A549 (cell line): ENCODE measurements at regions not wholly inside any gene's neighbourhood (a gene's known extent, or its start where the extent isn't known, plus 50 kb on each side); places are given as distances from the start of the nearest gene placed in this dataset.

Experiments used
- ATAC-seq, 2 experiments: fragments of 200-7000 bp in 1 of 2; fragments of >200 bp in 1 of 2; cut with Nextera tagmentation in 1 of 2; cut with Tn5 transposase in 1 of 2; 3 replicates each; pipeline versions ENCODE4 v1.8.0 to v1.9.1; 2018 to 2020; ENCODE audit warnings: mild to moderate bottlenecking in 1 of 2, moderate library complexity in 1 of 2
- CTCF ChIA-PET: fragments of 300-600 bp; sonication (Branson Sonifier 250); formaldehyde crosslinking; extraction: SDS; loops from one replicate; lab custom pipeline; 2021; ENCODE audit warnings: antibody characterized with exemption, inconsistent platforms; lab: Yijun Ruan, JAX
- POLR2A ChIA-PET: fragments of 350-600 bp; formaldehyde crosslinking; extraction: SDS; loops from one replicate; lab custom pipeline; 2021; ENCODE audit warnings: antibody characterized with exemption, inconsistent platforms; lab: Yijun Ruan, JAX
- DNase-seq, 2 experiments: peaks; one replicate each; pipeline versions ENCODE4 v3.0.0 to v3.0.0-alpha.2; 2011 to 2016; ENCODE audit warnings: low read depth in 1 of 2, low spot score in 1 of 2
- FAIRE-seq: peaks from 2 replicates; lab custom pipeline; 2011; peaks lifted over from hg19 to GRCh38; lab: Jason Lieb, UNC
- H3K27ac ChIP-seq, 2 experiments: fragments of >200 bp; sonication (Bioruptor Twin); formaldehyde crosslinking; 3 replicates each; pipeline ENCODE4 v1.5.1; 2016 to 2017
- H3K4me1 ChIP-seq: fragments of >200 bp; sonication (Bioruptor Twin); formaldehyde crosslinking; 3 replicates; pipeline ENCODE4 v1.6.1; 2016
- H3K4me2 ChIP-seq: fragments of >200 bp; sonication (Bioruptor Twin); formaldehyde crosslinking; 3 replicates; pipeline ENCODE4 v1.6.1; 2016
- H3K4me3 ChIP-seq: fragments of >200 bp; sonication (Bioruptor Twin); formaldehyde crosslinking; 3 replicates; pipeline ENCODE4 v1.5.1; 2016
- H3K9me3 ChIP-seq: fragments of >200 bp; sonication (Bioruptor Twin); formaldehyde crosslinking; 3 replicates; pipeline ENCODE4 v1.6.1; 2016
- CBX2 ChIP-seq: fragments of 200-600 bp; sonication (generic); IDR thresholded peaks from 2 replicates; pipeline ENCODE4 v1.6.1; 2016; ENCODE audit warnings: low read depth, mild to moderate bottlenecking, borderline replicate concordance
- CEBPB ChIP-seq, 2 experiments: fragments of >200 bp in 1 of 2; sonication (Bioruptor Twin) in 1 of 2; formaldehyde crosslinking in 1 of 2; IDR thresholded peaks; 2 replicates each; pipeline ENCODE4 v1.6.1; 2012 to 2016
- CHD2 ChIP-seq: fragments of 150-350 bp; IDR thresholded peaks from 2 replicates; pipeline ENCODE4 v1.6.1; 2014; ENCODE audit warnings: low read length; ENCODE audit not compliant: partially characterized antibody
- ESRRA ChIP-seq: fragments of 150-350 bp; IDR thresholded peaks from 2 replicates; pipeline ENCODE4 v1.6.1; 2014; ENCODE audit warnings: mild to moderate bottlenecking, low read length, borderline replicate concordance
- FOSB ChIP-seq: fragments of 250-450 bp; sonication (Bioruptor Pico); IDR thresholded peaks from 2 replicates; pipeline ENCODE4 v1.5.0; 2020; ENCODE audit warnings: mild to moderate bottlenecking, moderate library complexity
- HEYL ChIP-seq: fragments of 250-450 bp; sonication (Bioruptor Pico); IDR thresholded peaks from 2 replicates; pipeline ENCODE4 v1.8.0; 2021; ENCODE audit warnings: mild to moderate bottlenecking, moderate library complexity
- JUNB ChIP-seq: fragments of >200 bp; sonication (Bioruptor Twin); formaldehyde crosslinking; IDR thresholded peaks from 2 replicates; pipeline ENCODE4 v1.6.1; 2016
- KDM5A ChIP-seq: fragments of 200-600 bp; sonication (generic); IDR thresholded peaks from 2 replicates; pipeline ENCODE4 v1.6.1; 2016; ENCODE audit warnings: antibody characterized with exemption, mild to moderate bottlenecking
- NR3C1 ChIP-seq: fragments of >200 bp; sonication (Bioruptor Twin); formaldehyde crosslinking; IDR thresholded peaks from 3 replicates; pipeline ENCODE4 v1.6.1; 2017
- PHF8 ChIP-seq: fragments of 200-600 bp; sonication (generic); IDR thresholded peaks from 2 replicates; pipeline ENCODE4 v1.6.1; 2016; ENCODE audit warnings: low read depth, mild to moderate bottlenecking, antibody characterized with exemption, moderate library complexity, borderline replicate concordance
- POLR2A ChIP-seq: IDR thresholded peaks from 2 replicates; pipeline ENCODE4 v1.6.1; 2012; ENCODE audit warnings: mild to moderate bottlenecking, low read length
- POLR2AphosphoS2 ChIP-seq: conservative IDR thresholded peaks from 2 replicates; pipeline ENCODE4 v1.6.1; 2012; ENCODE audit warnings: low read length, improper control_type of control experiment, inconsistent platforms
- RCOR1 ChIP-seq: fragments of 150-350 bp; IDR thresholded peaks from 2 replicates; pipeline ENCODE4 v1.6.1; 2014; ENCODE audit warnings: antibody characterized with exemption, low read length, low read depth
- SMC3 ChIP-seq: fragments of >200 bp; sonication (Bioruptor Twin); formaldehyde crosslinking; IDR thresholded peaks from 3 replicates; pipeline ENCODE4 v1.6.1; 2018; ENCODE audit warnings: inconsistent platforms
- TP53 ChIP-seq: fragments of 250-450 bp; sonication (Bioruptor Pico); IDR thresholded peaks from 2 replicates; pipeline ENCODE4 v1.5.0; 2021; ENCODE audit warnings: mild to moderate bottlenecking, moderate library complexity
- ZFP36 ChIP-seq: fragments of 450-650 bp; IDR thresholded peaks from 2 replicates; pipeline ENCODE4 v1.6.1; 2014; ENCODE audit warnings: borderline replicate concordance; ENCODE audit not compliant: partially characterized antibody
- ZSCAN20 ChIP-seq: fragments of 250-450 bp; sonication (Bioruptor Pico); IDR thresholded peaks from 2 replicates; pipeline ENCODE4 v1.8.0; 2022; ENCODE audit warnings: mild to moderate bottlenecking, moderate library complexity
- WGBS: methylation state at CpG from one replicate; pipeline ENCODE4 v1.1.6; 2017; ENCODE audit errors: missing lambda C conversion rate; 5-methylcytosine and 5-hydroxymethylcytosine counted together
- TF ChIP-seq, protein P1 (sequence below): fragments of >200 bp; sonication (Bioruptor Twin); formaldehyde crosslinking; IDR thresholded peaks from 3 replicates; pipeline ENCODE4 v1.6.1; 2016
- TF ChIP-seq, protein P2 (sequence below): fragments of 250-450 bp; sonication (Bioruptor Pico); IDR thresholded peaks from 2 replicates; pipeline ENCODE4 v1.5.0; 2021; ENCODE audit warnings: mild to moderate bottlenecking, moderate library complexity, borderline replicate concordance
- TF ChIP-seq, protein P3 (sequence below): IDR thresholded peaks from 2 replicates; pipeline ENCODE4 v1.6.1; 2012; ENCODE audit warnings: low read depth, borderline replicate concordance
- TF ChIP-seq, protein P4 (sequence below): fragments of 200-600 bp; sonication (generic); IDR thresholded peaks from 2 replicates; pipeline ENCODE4 v1.6.1; 2016; ENCODE audit warnings: antibody characterized with exemption, mild to moderate bottlenecking, moderate library complexity
- TF ChIP-seq, protein P5 (sequence below): IDR thresholded peaks from 2 replicates; pipeline ENCODE4 v1.6.1; 2012

DNA sequence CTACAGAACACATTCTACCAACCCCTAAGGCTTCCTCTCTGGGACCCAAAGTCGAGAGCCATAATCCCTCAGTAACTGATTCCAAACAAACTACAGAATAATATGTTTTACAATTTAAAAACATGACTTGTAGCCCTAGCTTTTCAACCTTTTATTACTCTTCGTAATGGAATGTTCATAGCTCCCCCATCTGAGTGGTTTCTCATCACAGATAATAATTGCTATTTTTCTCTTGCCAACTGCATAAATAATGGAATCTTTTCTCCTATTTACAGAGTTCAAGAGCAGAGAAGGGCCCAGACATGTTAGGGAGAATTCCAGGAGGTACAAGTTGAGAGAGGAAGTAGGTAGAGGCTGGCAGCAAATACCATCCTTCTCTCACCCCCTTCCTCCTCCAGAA is 59.9 kb upstream of the CERS6 start:
- POLR2A ChIA-PET, result no interaction called here
- H3K27ac ChIP-seq, result no peak overlapping the region
- 31% methylated on average over 2 of the region's 2 CpGs for WGBS
- no peak overlapping the region for H3K4me3 ChIP-seq
- ATAC-seq, result no peak
- no peak overlapping the region for H3K4me2 ChIP-seq
- no peaks in the 10 kb centered on the region for H3K9me3 ChIP-seq
- CTCF ChIA-PET, result no interaction called here
- FAIRE-seq, result no peak
- H3K4me1 ChIP-seq, result no peaks in the 10 kb centered on the region
- DNase-seq, result no peak
- TF ChIP-seq CBX2 (no peak), NR3C1 (no peak), JUNB (no peak), RCOR1 (no peak), TP53 (no peak), FOSB (no peak), ZSCAN20 (CRISPR knock-in tag) (no peak)
- TF ChIP-seq, protein P1, sequence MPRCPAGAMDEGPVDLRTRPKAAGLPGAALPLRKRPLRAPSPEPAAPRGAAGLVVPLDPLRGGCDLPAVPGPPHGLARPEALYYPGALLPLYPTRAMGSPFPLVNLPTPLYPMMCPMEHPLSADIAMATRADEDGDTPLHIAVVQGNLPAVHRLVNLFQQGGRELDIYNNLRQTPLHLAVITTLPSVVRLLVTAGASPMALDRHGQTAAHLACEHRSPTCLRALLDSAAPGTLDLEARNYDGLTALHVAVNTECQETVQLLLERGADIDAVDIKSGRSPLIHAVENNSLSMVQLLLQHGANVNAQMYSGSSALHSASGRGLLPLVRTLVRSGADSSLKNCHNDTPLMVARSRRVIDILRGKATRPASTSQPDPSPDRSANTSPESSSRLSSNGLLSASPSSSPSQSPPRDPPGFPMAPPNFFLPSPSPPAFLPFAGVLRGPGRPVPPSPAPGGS, result no peak

DNA sequence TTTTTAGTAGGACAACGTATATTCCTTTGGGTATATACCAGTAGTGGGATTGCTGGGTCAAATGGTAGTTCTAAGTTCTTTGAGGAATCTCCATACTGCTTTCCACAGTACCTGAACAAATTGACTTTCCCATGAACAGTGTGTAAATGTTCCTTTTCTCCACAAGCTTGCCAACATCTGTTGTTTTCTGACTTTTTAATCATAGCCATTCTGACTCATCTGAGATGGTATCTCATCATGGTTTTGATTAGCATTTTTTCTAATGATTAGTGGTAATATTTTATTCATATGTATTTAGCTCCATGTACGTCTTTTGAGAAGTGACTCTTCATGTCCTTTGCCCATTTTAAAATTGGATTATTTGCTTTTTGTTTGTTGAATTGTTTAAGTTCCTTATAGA is 58.4 kb upstream of the CERS6 start:
- H3K4me3 ChIP-seq, result no peak overlapping the region
- H3K9me3 ChIP-seq, result no peaks in the 10 kb centered on the region
- no peak for FAIRE-seq
- TF ChIP-seq CHD2, result no peak
- TF ChIP-seq CEBPB (IDR thresholded peaks at IDR 0.05), result no peak
- TF ChIP-seq SMC3, result no peak
- TF ChIP-seq, protein P2, sequence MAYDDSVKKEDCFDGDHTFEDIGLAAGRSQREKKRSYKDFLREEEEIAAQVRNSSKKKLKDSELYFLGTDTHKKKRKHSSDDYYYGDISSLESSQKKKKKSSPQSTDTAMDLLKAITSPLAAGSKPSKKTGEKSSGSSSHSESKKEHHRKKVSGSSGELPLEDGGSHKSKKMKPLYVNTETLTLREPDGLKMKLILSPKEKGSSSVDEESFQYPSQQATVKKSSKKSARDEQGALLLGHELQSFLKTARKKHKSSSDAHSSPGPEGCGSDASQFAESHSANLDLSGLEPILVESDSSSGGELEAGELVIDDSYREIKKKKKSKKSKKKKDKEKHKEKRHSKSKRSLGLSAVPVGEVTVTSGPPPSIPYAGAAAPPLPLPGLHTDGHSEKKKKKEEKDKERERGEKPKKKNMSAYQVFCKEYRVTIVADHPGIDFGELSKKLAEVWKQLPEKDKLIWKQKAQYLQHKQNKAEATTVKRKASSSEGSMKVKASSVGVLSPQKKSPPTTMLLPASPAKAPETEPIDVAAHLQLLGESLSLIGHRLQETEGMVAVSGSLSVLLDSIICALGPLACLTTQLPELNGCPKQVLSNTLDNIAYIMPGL (CRISPR knock-in tag), result no peak
- no peak for TF ChIP-seq POLR2A
- TF ChIP-seq, protein P3, sequence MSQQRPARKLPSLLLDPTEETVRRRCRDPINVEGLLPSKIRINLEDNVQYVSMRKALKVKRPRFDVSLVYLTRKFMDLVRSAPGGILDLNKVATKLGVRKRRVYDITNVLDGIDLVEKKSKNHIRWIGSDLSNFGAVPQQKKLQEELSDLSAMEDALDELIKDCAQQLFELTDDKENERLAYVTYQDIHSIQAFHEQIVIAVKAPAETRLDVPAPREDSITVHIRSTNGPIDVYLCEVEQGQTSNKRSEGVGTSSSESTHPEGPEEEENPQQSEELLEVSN, result no peak
- no peak for TF ChIP-seq PHF8
- no peak for TF ChIP-seq ZFP36
- TF ChIP-seq KDM5A, result no peak
- no peak for TF ChIP-seq POLR2AphosphoS2
- TF ChIP-seq, protein P4, sequence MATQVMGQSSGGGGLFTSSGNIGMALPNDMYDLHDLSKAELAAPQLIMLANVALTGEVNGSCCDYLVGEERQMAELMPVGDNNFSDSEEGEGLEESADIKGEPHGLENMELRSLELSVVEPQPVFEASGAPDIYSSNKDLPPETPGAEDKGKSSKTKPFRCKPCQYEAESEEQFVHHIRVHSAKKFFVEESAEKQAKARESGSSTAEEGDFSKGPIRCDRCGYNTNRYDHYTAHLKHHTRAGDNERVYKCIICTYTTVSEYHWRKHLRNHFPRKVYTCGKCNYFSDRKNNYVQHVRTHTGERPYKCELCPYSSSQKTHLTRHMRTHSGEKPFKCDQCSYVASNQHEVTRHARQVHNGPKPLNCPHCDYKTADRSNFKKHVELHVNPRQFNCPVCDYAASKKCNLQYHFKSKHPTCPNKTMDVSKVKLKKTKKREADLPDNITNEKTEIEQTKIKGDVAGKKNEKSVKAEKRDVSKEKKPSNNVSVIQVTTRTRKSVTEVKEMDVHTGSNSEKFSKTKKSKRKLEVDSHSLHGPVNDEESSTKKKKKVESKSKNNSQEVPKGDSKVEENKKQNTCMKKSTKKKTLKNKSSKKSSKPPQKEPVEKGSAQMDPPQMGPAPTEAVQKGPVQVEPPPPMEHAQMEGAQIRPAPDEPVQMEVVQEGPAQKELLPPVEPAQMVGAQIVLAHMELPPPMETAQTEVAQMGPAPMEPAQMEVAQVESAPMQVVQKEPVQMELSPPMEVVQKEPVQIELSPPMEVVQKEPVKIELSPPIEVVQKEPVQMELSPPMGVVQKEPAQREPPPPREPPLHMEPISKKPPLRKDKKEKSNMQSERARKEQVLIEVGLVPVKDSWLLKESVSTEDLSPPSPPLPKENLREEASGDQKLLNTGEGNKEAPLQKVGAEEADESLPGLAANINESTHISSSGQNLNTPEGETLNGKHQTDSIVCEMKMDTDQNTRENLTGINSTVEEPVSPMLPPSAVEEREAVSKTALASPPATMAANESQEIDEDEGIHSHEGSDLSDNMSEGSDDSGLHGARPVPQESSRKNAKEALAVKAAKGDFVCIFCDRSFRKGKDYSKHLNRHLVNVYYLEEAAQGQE, result no peak
- no peak for TF ChIP-seq RCOR1
- TF ChIP-seq, protein P5, sequence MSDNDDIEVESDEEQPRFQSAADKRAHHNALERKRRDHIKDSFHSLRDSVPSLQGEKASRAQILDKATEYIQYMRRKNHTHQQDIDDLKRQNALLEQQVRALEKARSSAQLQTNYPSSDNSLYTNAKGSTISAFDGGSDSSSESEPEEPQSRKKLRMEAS, result no peak
- TF ChIP-seq HEYL (CRISPR knock-in tag), result no peak
- TF ChIP-seq ESRRA, result no peak
- POLR2A ChIA-PET, result no interaction called here
- H3K4me1 ChIP-seq, result no peaks in the 10 kb centered on the region
- CTCF ChIA-PET, result no interaction called here
- 43% methylated on average over 2 of the region's 2 CpGs for WGBS
- ATAC-seq, result no peak
- no peak for DNase-seq
- H3K27ac ChIP-seq, result no peak overlapping the region
- no peak overlapping the region for H3K4me2 ChIP-seq
